ENCODE measurements at regions not wholly inside any gene's neighbourhood (a gene's known extent, or its start where the extent isn't known, plus 50 kb on each side); places are given as distances from the start of the nearest gene placed in this dataset.

DNA sequence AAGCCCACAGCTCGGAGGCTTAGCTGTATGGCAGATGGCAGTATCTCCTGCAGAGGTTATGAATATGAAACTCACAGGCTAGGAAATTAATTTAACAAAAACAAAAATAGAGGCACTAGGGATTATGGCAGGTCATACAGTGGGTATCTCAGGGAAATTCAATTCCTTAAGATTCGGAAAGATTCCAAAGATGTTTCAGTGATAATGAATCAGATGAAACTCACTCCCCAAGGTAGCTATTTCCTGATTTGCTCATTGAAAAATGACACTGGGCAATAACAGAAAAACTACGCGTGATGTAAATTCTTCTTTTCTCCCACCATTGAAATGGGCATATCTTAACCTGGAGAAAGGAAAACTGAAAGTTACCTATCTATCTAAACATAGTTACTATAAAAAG, 414.1 kb downstream of the STK39 start:
- no peak overlapping the region for H3K4me3 ChIP-seq (ENCODE audit: low read length)
- no peak for DNase-seq (ENCODE audit: low read depth)
- TF ChIP-seq, protein P1, sequence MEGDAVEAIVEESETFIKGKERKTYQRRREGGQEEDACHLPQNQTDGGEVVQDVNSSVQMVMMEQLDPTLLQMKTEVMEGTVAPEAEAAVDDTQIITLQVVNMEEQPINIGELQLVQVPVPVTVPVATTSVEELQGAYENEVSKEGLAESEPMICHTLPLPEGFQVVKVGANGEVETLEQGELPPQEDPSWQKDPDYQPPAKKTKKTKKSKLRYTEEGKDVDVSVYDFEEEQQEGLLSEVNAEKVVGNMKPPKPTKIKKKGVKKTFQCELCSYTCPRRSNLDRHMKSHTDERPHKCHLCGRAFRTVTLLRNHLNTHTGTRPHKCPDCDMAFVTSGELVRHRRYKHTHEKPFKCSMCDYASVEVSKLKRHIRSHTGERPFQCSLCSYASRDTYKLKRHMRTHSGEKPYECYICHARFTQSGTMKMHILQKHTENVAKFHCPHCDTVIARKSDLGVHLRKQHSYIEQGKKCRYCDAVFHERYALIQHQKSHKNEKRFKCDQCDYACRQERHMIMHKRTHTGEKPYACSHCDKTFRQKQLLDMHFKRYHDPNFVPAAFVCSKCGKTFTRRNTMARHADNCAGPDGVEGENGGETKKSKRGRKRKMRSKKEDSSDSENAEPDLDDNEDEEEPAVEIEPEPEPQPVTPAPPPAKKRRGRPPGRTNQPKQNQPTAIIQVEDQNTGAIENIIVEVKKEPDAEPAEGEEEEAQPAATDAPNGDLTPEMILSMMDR (conservative IDR thresholded peaks at IDR 0.05; ENCODE audit: low read length), result no peak

GRCh38 chr2:167832868-167833287, 414.5 kb downstream of the STK39 start:
- DNase-seq (ENCODE audit: low read depth), result no peak
- no peak overlapping the region for H3K4me3 ChIP-seq (ENCODE audit: low read length)
- TF ChIP-seq, protein P1 (conservative IDR thresholded peaks at IDR 0.05; ENCODE audit: low read length), result no peak

DNA sequence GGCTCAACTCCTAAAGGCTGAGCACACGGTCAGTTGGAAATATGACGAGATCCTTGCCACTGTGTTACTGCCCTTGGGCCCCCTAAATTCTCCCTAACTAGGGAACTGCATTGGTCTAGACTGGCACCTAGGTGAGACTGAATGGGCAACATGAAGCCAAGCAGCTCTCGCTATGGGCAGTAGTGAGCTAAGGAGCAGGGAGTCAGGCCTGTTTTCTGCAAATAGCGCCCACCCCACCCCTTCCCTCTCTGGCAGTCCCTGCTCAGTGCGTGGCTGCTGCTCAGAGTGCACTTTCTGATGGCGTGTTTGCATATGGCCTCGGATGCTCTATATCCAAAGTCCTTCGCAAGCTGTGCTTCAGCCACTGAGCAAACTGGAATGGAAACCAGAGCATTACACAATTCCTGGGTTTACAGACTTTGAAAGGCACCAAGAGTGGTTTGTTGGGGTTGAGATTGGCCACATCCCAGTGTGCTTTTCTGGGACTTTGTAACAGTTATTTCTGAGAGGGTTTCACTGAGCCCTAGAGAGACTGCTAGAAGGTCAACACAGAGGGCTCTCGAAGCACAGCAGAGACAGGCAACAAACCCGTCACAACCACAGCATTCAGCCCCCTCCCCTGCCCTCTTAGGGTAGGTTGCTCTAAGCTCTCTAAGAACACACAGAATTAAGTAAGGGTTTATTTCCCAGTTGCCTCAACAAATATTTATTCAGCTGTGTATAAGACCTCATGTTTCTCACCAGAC, 419.9 kb downstream of the STK39 start:
- TF ChIP-seq, protein P1 (conservative IDR thresholded peaks at IDR 0.05; ENCODE audit: low read length), result no peak
- no peak overlapping the region for H3K4me3 ChIP-seq (ENCODE audit: low read length)
- DNase-seq (ENCODE audit: low read depth), result no peak

GRCh38 chr2:167826906-167827305, 420.5 kb downstream of the STK39 start:
- no peak overlapping the region for H3K4me3 ChIP-seq (ENCODE audit: low read length)
- TF ChIP-seq, protein P1 (conservative IDR thresholded peaks at IDR 0.05; ENCODE audit: low read length), result no peak
- no peak for DNase-seq (ENCODE audit: low read depth)

GRCh38 chr2:167825664-167826063, 421.7 kb downstream of the STK39 start:
- no peak overlapping the region for H3K4me3 ChIP-seq (ENCODE audit: low read length)
- TF ChIP-seq, protein P1 (conservative IDR thresholded peaks at IDR 0.05; ENCODE audit: low read length), result no peak
- no peak for DNase-seq (ENCODE audit: low read depth)

- H3K4me3 ChIP-seq (ENCODE audit: low read length), result no peak overlapping the region
- no peak for DNase-seq (ENCODE audit: low read depth)
- TF ChIP-seq, protein P1 (conservative IDR thresholded peaks at IDR 0.05; ENCODE audit: low read length), result no peak
Observed at GRCh38 chr2:167822690-167823465, 424.5 kb downstream of the STK39 start.

- DNase-seq (ENCODE audit: low read depth), result no peak
- TF ChIP-seq, protein P1 (conservative IDR thresholded peaks at IDR 0.05; ENCODE audit: low read length), result no peak
- no peak overlapping the region for H3K4me3 ChIP-seq (ENCODE audit: low read length)
Observed at GRCh38 chr2:167820488-167820887, 426.9 kb downstream of the STK39 start.

Data from AG10803 (cell line).